ENCODE measurements at regions not wholly inside any gene's neighbourhood (a gene's known extent, or its start where the extent isn't known, plus 50 kb on each side); places are given as distances from the start of the nearest gene placed in this dataset.

DNA sequence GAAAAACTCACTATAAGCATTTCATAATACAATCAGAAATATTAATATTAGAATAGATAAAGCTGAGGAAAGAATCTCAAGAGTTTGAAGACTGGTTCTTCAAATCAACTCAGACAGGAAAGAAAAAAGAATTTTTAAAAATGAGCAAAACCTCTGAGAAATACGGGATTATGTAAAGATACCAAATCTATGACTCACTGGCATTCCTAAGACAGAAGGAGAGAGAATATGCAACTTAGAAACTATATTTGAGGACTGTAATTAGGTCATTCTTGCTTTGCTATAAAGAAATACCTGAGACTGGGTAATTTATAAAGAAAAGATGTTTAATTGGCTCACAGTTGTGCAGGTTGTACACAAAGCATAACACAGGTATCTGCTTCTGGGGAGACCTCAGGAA is 665.1 kb downstream of the RNF144B start:
- in situ Hi-C loops (cut with HindIII; ENCODE audit: low pct_unique_long_range_greater_than_20kb, low sequenced_read_pairs): no loop called here
- DNase-seq (ENCODE audit: low read depth in 1 of 2, low spot score in 1 of 2): no peak

DNA sequence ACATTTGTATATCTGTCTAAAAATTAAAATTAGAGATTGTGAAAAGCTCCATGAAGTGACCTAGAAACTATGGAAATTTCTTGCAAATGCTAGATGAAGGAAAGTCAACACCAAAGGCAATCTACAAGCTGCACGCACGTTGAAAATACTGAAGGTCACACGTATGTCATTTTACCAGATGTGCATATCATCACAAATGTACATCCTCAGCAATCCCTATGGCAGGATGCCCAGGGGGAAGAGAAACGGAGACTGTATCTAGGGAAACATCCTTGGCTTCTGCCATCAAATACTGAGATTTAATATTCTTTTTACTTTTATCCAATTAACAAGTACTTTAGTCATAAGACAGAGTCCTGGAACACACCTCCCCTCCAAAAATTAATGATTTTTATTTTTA is 672.0 kb downstream of the RNF144B start:
- in situ Hi-C loops (cut with HindIII; ENCODE audit: low pct_unique_long_range_greater_than_20kb, low sequenced_read_pairs): no loop called here
- DNase-seq (ENCODE audit: low read depth in 1 of 2, low spot score in 1 of 2): no peak
- TF ChIP-seq JUND (IDR thresholded peaks at IDR 0.05; ENCODE audit: low read depth): no peak

More for the DNA sequence above, 665.1 kb downstream of the RNF144B start:
- TF ChIP-seq JUND (IDR thresholded peaks at IDR 0.05; ENCODE audit: low read depth): peak; percentile 64; the same call in 1 of the 2 replicates

DNA sequence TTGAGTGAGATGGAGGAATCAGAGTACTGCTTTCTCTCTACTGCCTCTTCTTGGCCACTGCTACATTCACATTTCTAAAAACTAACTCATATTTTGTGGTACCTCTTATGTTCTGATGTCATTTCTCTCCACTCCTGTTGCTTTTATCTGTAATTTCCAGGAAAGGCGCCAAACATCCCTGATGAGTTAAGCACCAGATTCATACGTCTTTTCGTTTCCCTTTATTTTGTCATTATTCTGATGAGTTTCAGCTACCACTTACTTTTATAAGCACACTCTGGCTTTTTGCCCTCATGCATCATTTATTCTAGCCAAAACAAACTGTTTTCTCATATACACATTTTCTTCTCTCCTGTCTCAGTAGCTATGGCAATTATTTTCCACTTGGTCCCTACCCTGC is 680.0 kb downstream of the RNF144B start:
- in situ Hi-C loops (cut with HindIII; ENCODE audit: low pct_unique_long_range_greater_than_20kb, low sequenced_read_pairs): no loop called here
- DNase-seq (ENCODE audit: low read depth in 1 of 2, low spot score in 1 of 2): no peak
- no peak for TF ChIP-seq JUND (IDR thresholded peaks at IDR 0.05; ENCODE audit: low read depth)

DNA sequence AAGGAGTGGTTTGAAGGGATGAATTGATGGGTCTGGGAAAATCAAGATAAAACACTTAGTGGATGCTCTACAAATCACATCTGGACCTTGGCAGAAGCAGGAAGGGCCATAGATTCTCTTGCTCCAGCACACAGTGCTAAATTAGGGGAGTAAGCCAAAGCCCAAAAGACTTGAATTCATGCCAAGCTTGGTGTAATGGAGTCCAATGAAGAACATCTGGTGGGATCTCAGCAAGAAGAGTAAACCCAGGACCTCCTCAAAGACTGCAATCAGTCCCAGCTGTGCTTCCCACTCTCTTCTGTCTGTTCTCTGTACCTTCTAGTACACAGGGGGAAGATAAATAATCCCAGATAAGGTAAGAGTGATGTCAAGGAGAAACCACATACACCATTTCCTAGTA is 683.4 kb downstream of the RNF144B start:
- TF ChIP-seq JUND (IDR thresholded peaks at IDR 0.05; ENCODE audit: low read depth): no peak
- DNase-seq (ENCODE audit: low read depth in 1 of 2, low spot score in 1 of 2): no peak
- in situ Hi-C loops (cut with HindIII; ENCODE audit: low pct_unique_long_range_greater_than_20kb, low sequenced_read_pairs): no loop called here

DNA sequence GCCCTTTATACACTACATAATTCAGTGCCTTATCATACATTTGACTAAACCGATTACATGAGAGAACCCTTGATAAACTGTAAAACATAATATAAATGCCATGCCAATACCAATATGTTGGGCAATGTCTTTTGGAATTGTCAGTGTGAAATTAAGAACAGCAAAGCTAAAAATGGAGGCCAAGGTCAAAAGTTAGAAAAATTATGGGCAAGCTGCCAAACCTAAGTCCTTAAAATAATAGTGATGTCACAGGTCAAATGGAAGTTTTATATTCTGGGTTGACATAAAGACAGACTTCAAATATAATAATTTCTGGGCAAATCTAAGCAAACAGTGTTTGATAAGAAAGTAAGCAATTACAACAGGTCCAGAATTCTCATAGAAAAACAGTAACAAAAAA is 696.7 kb downstream of the RNF144B start:
- in situ Hi-C loops (cut with HindIII; ENCODE audit: low pct_unique_long_range_greater_than_20kb, low sequenced_read_pairs): no loop called here
- TF ChIP-seq JUND (IDR thresholded peaks at IDR 0.05; ENCODE audit: low read depth): no peak
- DNase-seq (ENCODE audit: low read depth in 1 of 2, low spot score in 1 of 2): no peak

DNA sequence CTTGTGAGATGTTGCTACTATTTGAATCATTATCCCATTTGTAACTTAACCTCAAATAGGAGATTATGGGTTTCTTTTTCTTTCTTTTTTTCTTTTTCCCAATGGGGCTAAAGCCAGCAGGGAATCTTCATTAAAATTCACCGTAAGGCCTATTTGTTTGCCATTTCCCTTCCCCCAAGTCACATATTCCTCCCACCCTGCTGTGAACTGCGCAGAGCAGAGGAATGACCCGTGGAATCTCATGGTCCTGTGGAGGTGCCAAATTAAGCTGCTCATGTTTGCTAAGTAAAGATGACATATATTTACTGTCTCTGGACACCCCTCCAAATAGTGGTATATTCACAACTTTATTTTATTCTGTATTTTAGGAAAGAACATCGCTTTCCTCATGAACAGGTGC is 699.3 kb downstream of the RNF144B start:
- in situ Hi-C loops (cut with HindIII; ENCODE audit: low pct_unique_long_range_greater_than_20kb, low sequenced_read_pairs): no loop called here

DNA sequence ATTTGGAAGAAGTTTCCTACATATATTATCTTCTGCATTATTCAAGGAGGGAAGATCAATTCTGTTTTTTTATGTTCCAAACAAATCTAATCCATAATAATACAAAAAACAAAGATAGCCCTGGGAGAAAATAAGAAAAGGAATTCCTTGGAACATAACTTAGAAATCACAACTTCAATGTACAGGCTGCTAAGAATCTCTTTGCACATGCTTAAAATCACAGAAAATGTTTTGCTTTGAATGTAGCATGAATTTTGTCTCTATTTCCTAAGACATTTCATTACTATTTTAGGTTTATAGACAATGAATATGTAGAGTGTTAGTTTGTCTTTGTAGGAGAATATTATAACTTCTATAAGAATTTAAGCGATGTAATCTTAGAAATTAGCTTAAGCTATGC is 700.1 kb downstream of the RNF144B start:
- in situ Hi-C loops (cut with HindIII; ENCODE audit: low pct_unique_long_range_greater_than_20kb, low sequenced_read_pairs): no loop called here
- DNase-seq (ENCODE audit: low read depth in 1 of 2, low spot score in 1 of 2): no peak
- TF ChIP-seq JUND (IDR thresholded peaks at IDR 0.05; ENCODE audit: low read depth): no peak

More for the DNA sequence above, 699.3 kb downstream of the RNF144B start:
- no peak for DNase-seq (ENCODE audit: low read depth in 1 of 2, low spot score in 1 of 2)
- TF ChIP-seq JUND (IDR thresholded peaks at IDR 0.05; ENCODE audit: low read depth): no peak

DNA sequence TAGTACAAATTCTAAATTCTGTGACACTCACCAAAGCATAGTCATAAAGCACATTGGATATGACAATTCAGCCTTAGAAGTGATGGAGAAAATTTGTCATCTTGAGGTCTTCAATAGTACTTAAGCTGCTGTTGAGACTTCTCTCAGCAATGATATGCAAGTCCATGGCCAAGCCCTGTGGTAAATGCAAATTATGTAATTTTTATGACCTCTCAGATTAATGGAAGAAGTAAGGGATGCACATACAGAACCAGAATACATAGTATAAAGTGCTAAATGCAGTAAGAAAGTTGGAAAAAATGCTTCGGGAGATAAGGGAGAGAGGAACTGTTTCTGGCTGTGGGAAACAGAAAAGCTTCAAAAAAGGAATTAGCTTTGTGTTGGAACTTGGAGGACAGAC is 700.7 kb downstream of the RNF144B start:
- in situ Hi-C loops (cut with HindIII; ENCODE audit: low pct_unique_long_range_greater_than_20kb, low sequenced_read_pairs): no loop called here
- TF ChIP-seq JUND (IDR thresholded peaks at IDR 0.05; ENCODE audit: low read depth): no peak
- DNase-seq (ENCODE audit: low read depth in 1 of 2, low spot score in 1 of 2): no peak

DNA sequence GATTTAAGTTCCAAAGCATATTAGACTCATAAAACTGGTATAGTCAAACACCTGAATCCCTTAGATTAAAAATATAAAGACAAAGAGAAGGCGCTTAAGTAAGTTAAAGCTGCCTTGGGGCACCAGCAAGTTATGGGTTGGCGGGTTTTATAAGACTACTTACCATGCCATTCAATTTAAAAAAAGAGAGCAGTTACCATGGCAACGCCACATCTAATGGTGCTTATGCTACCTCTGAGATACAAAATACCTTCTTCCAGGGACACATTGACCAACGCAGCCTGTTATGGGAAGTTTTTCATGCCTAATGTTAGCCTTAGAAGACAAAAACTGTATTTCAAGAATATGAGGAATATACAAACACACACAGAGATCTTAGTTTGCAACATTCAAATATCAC is 713.6 kb downstream of the RNF144B start:
- TF ChIP-seq JUND (IDR thresholded peaks at IDR 0.05; ENCODE audit: low read depth): no peak
- DNase-seq (ENCODE audit: low read depth in 1 of 2, low spot score in 1 of 2): no peak
- in situ Hi-C loops (cut with HindIII; ENCODE audit: low pct_unique_long_range_greater_than_20kb, low sequenced_read_pairs): no loop called here

DNA sequence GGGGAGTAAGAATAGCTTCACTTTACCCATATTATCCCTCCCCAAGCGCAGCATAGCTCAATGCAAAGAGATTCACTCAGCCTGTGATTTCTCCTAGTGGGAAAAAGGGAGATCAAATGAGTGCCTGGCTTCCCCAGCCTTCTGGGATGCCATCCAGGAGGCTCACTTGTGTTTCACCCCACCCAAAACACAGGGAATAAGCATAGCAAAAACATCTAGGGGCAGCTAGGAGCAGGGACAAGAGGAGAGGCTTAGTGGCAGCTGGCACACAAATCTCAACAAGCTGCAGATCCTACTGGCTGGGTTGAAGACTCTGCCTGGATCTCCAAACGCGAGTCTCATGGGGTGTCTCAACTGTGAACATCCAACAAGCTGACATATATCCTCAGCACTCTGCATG is 715.8 kb downstream of the RNF144B start:
- in situ Hi-C loops (cut with HindIII; ENCODE audit: low pct_unique_long_range_greater_than_20kb, low sequenced_read_pairs): no loop called here
- DNase-seq (ENCODE audit: low read depth in 1 of 2, low spot score in 1 of 2): no peak
- TF ChIP-seq JUND (IDR thresholded peaks at IDR 0.05; ENCODE audit: low read depth): no peak

DNA sequence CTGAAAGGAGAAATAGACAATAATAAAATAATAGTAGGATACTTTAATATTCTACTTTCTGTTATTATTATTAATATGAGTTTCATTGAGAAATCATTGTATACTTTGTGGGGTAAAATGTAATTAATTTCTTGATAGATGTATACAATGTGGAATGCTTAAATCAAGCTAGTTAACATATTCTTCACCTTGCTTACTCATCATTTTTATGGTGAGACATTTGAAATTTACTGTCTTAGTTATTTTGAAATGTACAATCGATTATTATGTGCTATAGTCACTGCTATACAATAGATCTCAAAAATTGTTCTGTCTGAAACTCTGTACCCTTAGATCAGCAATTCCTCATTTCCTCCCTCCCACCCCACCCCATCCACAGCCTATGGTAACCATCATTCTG is 720.3 kb downstream of the RNF144B start:
- DNase-seq (ENCODE audit: low read depth in 1 of 2, low spot score in 1 of 2): no peak
- TF ChIP-seq JUND (IDR thresholded peaks at IDR 0.05; ENCODE audit: low read depth): no peak
- in situ Hi-C loops (cut with HindIII; ENCODE audit: low pct_unique_long_range_greater_than_20kb, low sequenced_read_pairs): no loop called here

DNA sequence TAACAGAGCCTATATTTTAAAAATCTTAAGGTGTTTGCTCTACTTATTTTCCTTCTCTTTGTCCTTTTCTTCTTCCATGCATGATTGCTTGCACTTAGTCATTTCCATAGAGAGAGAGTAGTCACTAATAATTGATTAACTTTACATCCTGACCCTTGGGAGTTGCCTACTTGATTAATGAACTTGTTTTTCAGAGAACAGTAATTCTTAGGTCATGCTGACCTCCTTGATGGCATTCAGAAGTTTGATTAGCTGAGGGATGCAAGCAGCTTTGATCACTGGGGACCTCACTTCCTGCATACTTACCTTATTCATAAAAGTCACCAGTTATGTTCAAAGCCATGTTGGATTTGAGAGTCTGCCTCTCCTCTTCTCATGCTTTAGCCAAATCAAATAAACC is 715.6 kb upstream of the ID4 start:
- no peak for TF ChIP-seq JUND (IDR thresholded peaks at IDR 0.05; ENCODE audit: low read depth)
- DNase-seq (ENCODE audit: low read depth in 1 of 2, low spot score in 1 of 2): no peak
- in situ Hi-C loops (cut with HindIII; ENCODE audit: low pct_unique_long_range_greater_than_20kb, low sequenced_read_pairs): no loop called here

DNA sequence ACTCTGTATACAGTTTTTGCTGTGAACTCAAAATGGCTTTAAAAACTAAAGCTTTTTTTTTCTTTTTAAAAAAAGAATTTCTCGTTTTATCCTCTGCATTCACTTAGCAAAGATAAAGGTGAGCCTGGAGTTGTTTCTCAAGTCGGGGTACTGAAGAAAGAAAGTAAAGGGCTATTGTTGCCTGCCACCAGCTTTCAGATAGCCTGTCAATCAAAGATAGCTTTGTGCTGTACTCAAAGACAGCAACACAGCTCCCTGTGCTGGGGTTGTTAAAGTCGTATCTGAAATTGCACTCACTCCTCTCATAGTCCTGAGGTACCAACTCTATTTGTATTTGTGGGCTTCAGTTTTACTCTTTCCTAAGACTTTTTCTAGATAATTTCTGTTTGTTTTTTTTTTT is 710.1 kb upstream of the ID4 start:
- in situ Hi-C loops (cut with HindIII; ENCODE audit: low pct_unique_long_range_greater_than_20kb, low sequenced_read_pairs): no loop called here
- no peak for DNase-seq (ENCODE audit: low read depth in 1 of 2, low spot score in 1 of 2)
- no peak for TF ChIP-seq JUND (IDR thresholded peaks at IDR 0.05; ENCODE audit: low read depth)

DNA sequence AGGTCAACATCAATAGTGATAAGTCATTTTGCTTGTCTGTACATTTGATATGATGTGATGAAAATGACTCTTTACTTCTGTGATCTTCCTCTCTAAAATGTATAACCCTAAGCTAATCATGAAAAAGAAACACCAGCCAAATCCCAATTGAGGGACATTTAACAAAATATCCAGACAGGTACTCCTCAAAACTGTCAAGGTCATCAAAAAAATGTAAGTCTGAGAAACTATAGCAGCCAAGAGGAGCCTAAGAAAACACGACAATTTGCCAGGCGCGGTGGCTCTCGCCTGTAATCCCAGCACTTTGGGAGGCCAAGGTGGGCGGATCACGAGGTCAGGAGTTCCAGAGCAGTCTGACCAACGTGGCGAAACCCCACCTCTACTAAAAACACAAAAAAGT is 708.5 kb upstream of the ID4 start:
- no peak for DNase-seq (ENCODE audit: low read depth in 1 of 2, low spot score in 1 of 2)
- no peak for TF ChIP-seq JUND (IDR thresholded peaks at IDR 0.05; ENCODE audit: low read depth)
- in situ Hi-C loops (cut with HindIII; ENCODE audit: low pct_unique_long_range_greater_than_20kb, low sequenced_read_pairs): no loop called here

All from T47D (cell line).